Keratinocyte (primary cell): ENCODE measurements at regions not wholly inside any gene's neighbourhood (a gene's known extent, or its start where the extent isn't known, plus 50 kb on each side); places are given as distances from the start of the nearest gene placed in this dataset.

Experiments used
- DNase-seq: peaks from one replicate; pipeline ENCODE4 v3.0.0-alpha.2; 2011; ENCODE audit warnings: low read depth, missing footprints, low spot score
- FAIRE-seq: peaks from 2 replicates; lab custom pipeline; 2011; peaks lifted over from hg19 to GRCh38; lab: Jason Lieb, UNC
- H2AFZ ChIP-seq: 2 replicates; pipeline ENCODE4 v1.6.0; 2012; ENCODE audit warnings: low read length, control low read depth, inconsistent platforms; ENCODE audit not compliant: control insufficient read depth
- H3K27ac ChIP-seq: 2 replicates; pipeline ENCODE4 v1.5.1; 2011; ENCODE audit warnings: low read length; ENCODE audit not compliant: control insufficient read depth, insufficient read depth
- H3K27me3 ChIP-seq: 3 replicates; pipeline ENCODE4 v1.6.0; 2011; ENCODE audit warnings: low read length; ENCODE audit not compliant: control insufficient read depth, insufficient read depth; ENCODE audit errors: extremely low read depth
- H3K36me3 ChIP-seq, 2 experiments: 2 replicates in 1 of 2; 3 replicates in 1 of 2; pipeline ENCODE4 v1.5.1; 2011; ENCODE audit warnings: low read length in 2 of 2, mild to moderate bottlenecking in 1 of 2; ENCODE audit not compliant: control insufficient read depth in 2 of 2, insufficient read depth in 2 of 2; ENCODE audit errors: extremely low read depth in 1 of 2
- H3K4me1 ChIP-seq: 3 replicates; pipeline ENCODE4 v1.5.1; 2011; ENCODE audit warnings: low read length; ENCODE audit not compliant: control insufficient read depth, insufficient read depth; ENCODE audit errors: extremely low read depth
- H3K4me2 ChIP-seq: 3 replicates; pipeline ENCODE4 v1.6.0; 2011; ENCODE audit warnings: low read depth, low read length; ENCODE audit not compliant: control insufficient read depth, insufficient read depth; ENCODE audit errors: extremely low read depth
- H3K4me3 ChIP-seq, 3 experiments: fragments of 200-600 bp in 1 of 3; sonication (generic) in 1 of 3; 2 replicates in 2 of 3; 3 replicates in 1 of 3; pipeline ENCODE4 v1.5.1; 2011 to 2016; ENCODE audit warnings: low read length in 3 of 3, mild to moderate bottlenecking in 3 of 3, control low read depth in 2 of 3, inconsistent platforms in 1 of 3, low read depth in 1 of 3, mixed read lengths in 1 of 3, mixed run types in 1 of 3, moderate library complexity in 1 of 3; ENCODE audit not compliant: control insufficient read depth in 2 of 3, insufficient read depth in 2 of 3; ENCODE audit errors: extremely low read depth in 1 of 3
- H3K79me2 ChIP-seq: 2 replicates; pipeline ENCODE4 v1.6.0; 2012; ENCODE audit warnings: low read length; ENCODE audit not compliant: control insufficient read depth, insufficient read depth
- H3K9ac ChIP-seq: 3 replicates; pipeline ENCODE4 v1.6.0; 2011; ENCODE audit warnings: low read length; ENCODE audit not compliant: control insufficient read depth, insufficient read depth; ENCODE audit errors: extremely low read depth
- H3K9me1 ChIP-seq: 3 replicates; pipeline ENCODE4 v1.6.0; 2011; ENCODE audit warnings: low read length; ENCODE audit not compliant: control insufficient read depth, insufficient read depth; ENCODE audit errors: extremely low read depth
- H3K9me3 ChIP-seq: 2 replicates; pipeline ENCODE4 v1.5.1; 2012; ENCODE audit warnings: low read depth, low read length; ENCODE audit not compliant: control insufficient read depth
- H4K20me1 ChIP-seq: 3 replicates; pipeline ENCODE4 v1.6.0; 2011; ENCODE audit warnings: low read length; ENCODE audit not compliant: control insufficient read depth, insufficient read depth; ENCODE audit errors: extremely low read depth
- EZH2 ChIP-seq: IDR thresholded peaks from one replicate; pipeline ENCODE4 v1.6.1; 2012; ENCODE audit warnings: inconsistent platforms, mild to moderate bottlenecking, low read length, moderate library complexity
- dilution Hi-C: fragments of 300-500 bp; cut with MboI; formaldehyde crosslinking; loops from one replicate; pipeline ENCODE4 v1.7.0; 2020; ENCODE audit warnings: low sequenced_read_pairs; ENCODE audit not compliant: extremely low pct_ligation_motif_present
- TF ChIP-seq, protein P1 (sequence below), 3 experiments: IDR thresholded peaks in 1 of 3; conservative IDR thresholded peaks in 1 of 3; optimal IDR thresholded peaks in 1 of 3; 2 replicates in 2 of 3; 3 replicates in 1 of 3; pipeline versions ENCODE3 to v1.5.1; 2011; ENCODE audit warnings: low read length in 3 of 3, mild to moderate bottlenecking in 3 of 3, moderate library complexity in 2 of 3, control low read depth in 1 of 3, inconsistent platforms in 1 of 3; ENCODE audit not compliant: insufficient read depth in 2 of 3; ENCODE audit errors: extremely low read depth in 1 of 3

- H3K79me2 ChIP-seq, result no peaks in the 10 kb centered on the region
- no peaks in the 10 kb centered on the region for H3K27me3 ChIP-seq
- DNase-seq (no peak), FAIRE-seq (no peak)
- H3K4me3 ChIP-seq, result no peak overlapping the region
- no peaks in the 10 kb centered on the region for H3K9me3 ChIP-seq
- no peak overlapping the region for H3K4me2 ChIP-seq
- TF ChIP-seq, protein P1, sequence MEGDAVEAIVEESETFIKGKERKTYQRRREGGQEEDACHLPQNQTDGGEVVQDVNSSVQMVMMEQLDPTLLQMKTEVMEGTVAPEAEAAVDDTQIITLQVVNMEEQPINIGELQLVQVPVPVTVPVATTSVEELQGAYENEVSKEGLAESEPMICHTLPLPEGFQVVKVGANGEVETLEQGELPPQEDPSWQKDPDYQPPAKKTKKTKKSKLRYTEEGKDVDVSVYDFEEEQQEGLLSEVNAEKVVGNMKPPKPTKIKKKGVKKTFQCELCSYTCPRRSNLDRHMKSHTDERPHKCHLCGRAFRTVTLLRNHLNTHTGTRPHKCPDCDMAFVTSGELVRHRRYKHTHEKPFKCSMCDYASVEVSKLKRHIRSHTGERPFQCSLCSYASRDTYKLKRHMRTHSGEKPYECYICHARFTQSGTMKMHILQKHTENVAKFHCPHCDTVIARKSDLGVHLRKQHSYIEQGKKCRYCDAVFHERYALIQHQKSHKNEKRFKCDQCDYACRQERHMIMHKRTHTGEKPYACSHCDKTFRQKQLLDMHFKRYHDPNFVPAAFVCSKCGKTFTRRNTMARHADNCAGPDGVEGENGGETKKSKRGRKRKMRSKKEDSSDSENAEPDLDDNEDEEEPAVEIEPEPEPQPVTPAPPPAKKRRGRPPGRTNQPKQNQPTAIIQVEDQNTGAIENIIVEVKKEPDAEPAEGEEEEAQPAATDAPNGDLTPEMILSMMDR (optimal IDR thresholded peaks at IDR 0.05 in 1 of 3, IDR thresholded peaks at IDR 0.05 in 1 of 3, conservative IDR thresholded peaks at IDR 0.05 in 1 of 3; ENCODE audit: extremely low read depth in 1 of 3, insufficient read depth in 2 of 3, low read length in 3 of 3), result no peak
- no peak for TF ChIP-seq EZH2
- H3K4me1 ChIP-seq, result no peaks in the 10 kb centered on the region
- H4K20me1 ChIP-seq, result no peaks in the 10 kb centered on the region
- no peak overlapping the region for H2AFZ ChIP-seq
- dilution Hi-C loops, result no loop called here
- no peak overlapping the region for H3K9ac ChIP-seq
- no peaks in the 10 kb centered on the region for H3K36me3 ChIP-seq
- no peak overlapping the region for H3K27ac ChIP-seq
- no peaks in the 10 kb centered on the region for H3K9me1 ChIP-seq
These were observed 1015.0 kb downstream of the TBC1D22A start for GRCh38 chr22:47777426-47777825.

GRCh38 chr22:47776329-47776728, 1013.9 kb downstream of the TBC1D22A start:
- DNase-seq (no peak), FAIRE-seq (no peak)
- H2AFZ ChIP-seq, result no peak overlapping the region
- H3K9me3 ChIP-seq, result no peaks in the 10 kb centered on the region
- dilution Hi-C loops, result no loop called here
- no peaks in the 10 kb centered on the region for H3K4me1 ChIP-seq
- no peaks in the 10 kb centered on the region for H3K27me3 ChIP-seq
- no peaks in the 10 kb centered on the region for H3K9me1 ChIP-seq
- no peaks in the 10 kb centered on the region for H3K79me2 ChIP-seq
- TF ChIP-seq EZH2, result no peak
- TF ChIP-seq, protein P1 (optimal IDR thresholded peaks at IDR 0.05 in 1 of 3, IDR thresholded peaks at IDR 0.05 in 1 of 3, conservative IDR thresholded peaks at IDR 0.05 in 1 of 3; ENCODE audit: extremely low read depth in 1 of 3, insufficient read depth in 2 of 3, low read length in 3 of 3), result peak in 1 of 3 experiments; percentile 18
- no peak overlapping the region for H3K27ac ChIP-seq
- no peak overlapping the region for H3K9ac ChIP-seq
- no peaks in the 10 kb centered on the region for H4K20me1 ChIP-seq
- no peaks in the 10 kb centered on the region for H3K36me3 ChIP-seq
- no peak overlapping the region for H3K4me3 ChIP-seq
- no peak overlapping the region for H3K4me2 ChIP-seq
